Osteoblast (primary cell): ENCODE measurements at regions not wholly inside any gene's neighbourhood (a gene's known extent, or its start where the extent isn't known, plus 50 kb on each side); places are given as distances from the start of the nearest gene placed in this dataset.

Source experiments
- DNase-seq: peaks from one replicate; pipeline ENCODE4 v3.0.0; 2011; ENCODE audit warnings: low spot score, mixed read lengths; ENCODE audit not compliant: insufficient read length; ENCODE audit errors: missing footprints
- H2AFZ ChIP-seq: 2 replicates; pipeline ENCODE4 v1.6.0; 2011; ENCODE audit warnings: mild to moderate bottlenecking, low read length
- H3K27ac ChIP-seq: 2 replicates; pipeline ENCODE4 v1.5.1; 2011; ENCODE audit warnings: mild to moderate bottlenecking, low read depth, low read length, moderate library complexity
- H3K27me3 ChIP-seq: 2 replicates; pipeline ENCODE4 v1.6.0; 2012; ENCODE audit warnings: mild to moderate bottlenecking, control low read depth, inconsistent platforms, low read length, moderate library complexity; ENCODE audit not compliant: insufficient read depth
- H3K36me3 ChIP-seq: 2 replicates; pipeline ENCODE4 v1.5.1; 2011; ENCODE audit warnings: mild to moderate bottlenecking, low read length, control low read depth, moderate library complexity; ENCODE audit not compliant: insufficient read depth
- H3K4me1 ChIP-seq: 2 replicates; pipeline ENCODE4 v1.5.1; 2011; ENCODE audit warnings: mild to moderate bottlenecking, low read length, control low read depth, moderate library complexity; ENCODE audit not compliant: insufficient read depth
- H3K4me2 ChIP-seq: 2 replicates; pipeline ENCODE4 v1.6.0; 2011; ENCODE audit warnings: mild to moderate bottlenecking, low read length; ENCODE audit not compliant: insufficient read depth
- H3K4me3 ChIP-seq: fragments of 200-600 bp; sonication (generic); 3 replicates; pipeline ENCODE4 v1.5.1; 2012; ENCODE audit warnings: mild to moderate bottlenecking, low read length, inconsistent platforms; ENCODE audit not compliant: insufficient read depth
- H3K79me2 ChIP-seq: 2 replicates; pipeline ENCODE4 v1.6.0; 2012; ENCODE audit warnings: mild to moderate bottlenecking, low read length, control low read depth, inconsistent platforms; ENCODE audit not compliant: insufficient read depth
- H3K9me3 ChIP-seq: 2 replicates; pipeline ENCODE4 v1.5.1; 2011; ENCODE audit warnings: low read depth, low read length, control low read depth
- H4K20me1 ChIP-seq: 2 replicates; pipeline ENCODE4 v1.6.0; 2012; ENCODE audit warnings: mild to moderate bottlenecking, low read length, control low read depth; ENCODE audit not compliant: insufficient read depth
- CTCF ChIP-seq: IDR thresholded peaks from 2 replicates; pipeline ENCODE4 v1.5.1; 2011; ENCODE audit warnings: mild to moderate bottlenecking, low read depth, low read length, moderate library complexity; ENCODE audit errors: extremely low read depth

DNA sequence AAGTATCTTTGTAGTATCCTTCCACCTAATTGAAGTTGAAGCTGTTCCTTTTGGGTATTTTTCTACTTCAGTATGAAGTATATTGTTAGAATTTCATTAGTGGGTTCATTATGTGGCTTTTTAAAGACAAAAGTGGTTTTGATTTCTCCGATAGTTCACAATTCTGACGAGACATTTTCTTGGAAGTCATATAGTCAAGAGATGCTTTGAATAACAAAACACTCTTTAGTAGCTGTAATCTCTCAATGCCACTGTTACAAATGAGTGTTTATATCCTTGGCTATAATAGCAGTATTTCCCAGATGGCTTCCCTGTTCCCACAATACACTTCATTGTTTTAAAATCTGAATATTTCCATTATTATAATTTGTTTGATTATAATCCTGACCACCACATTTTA lies 108.7 kb upstream of the F3 start:
- Histone ChIP-seq H4K20me1 (no peaks in the 10 kb centered on the region), H3K79me2 (no peaks in the 10 kb centered on the region), H3K9me3 (no peaks in the 10 kb centered on the region), H3K4me1 (peaks cover 27% of the 10 kb centered on the region), H3K4me2 (no peak overlapping the region), H3K36me3 (no peaks in the 10 kb centered on the region), H3K27ac (no peak overlapping the region), H3K27me3 (peaks cover 7% of the 10 kb centered on the region), H3K4me3 (no peak overlapping the region), H2AFZ (no peak overlapping the region)
- no peak for TF ChIP-seq CTCF
- no peak for DNase-seq

DNA sequence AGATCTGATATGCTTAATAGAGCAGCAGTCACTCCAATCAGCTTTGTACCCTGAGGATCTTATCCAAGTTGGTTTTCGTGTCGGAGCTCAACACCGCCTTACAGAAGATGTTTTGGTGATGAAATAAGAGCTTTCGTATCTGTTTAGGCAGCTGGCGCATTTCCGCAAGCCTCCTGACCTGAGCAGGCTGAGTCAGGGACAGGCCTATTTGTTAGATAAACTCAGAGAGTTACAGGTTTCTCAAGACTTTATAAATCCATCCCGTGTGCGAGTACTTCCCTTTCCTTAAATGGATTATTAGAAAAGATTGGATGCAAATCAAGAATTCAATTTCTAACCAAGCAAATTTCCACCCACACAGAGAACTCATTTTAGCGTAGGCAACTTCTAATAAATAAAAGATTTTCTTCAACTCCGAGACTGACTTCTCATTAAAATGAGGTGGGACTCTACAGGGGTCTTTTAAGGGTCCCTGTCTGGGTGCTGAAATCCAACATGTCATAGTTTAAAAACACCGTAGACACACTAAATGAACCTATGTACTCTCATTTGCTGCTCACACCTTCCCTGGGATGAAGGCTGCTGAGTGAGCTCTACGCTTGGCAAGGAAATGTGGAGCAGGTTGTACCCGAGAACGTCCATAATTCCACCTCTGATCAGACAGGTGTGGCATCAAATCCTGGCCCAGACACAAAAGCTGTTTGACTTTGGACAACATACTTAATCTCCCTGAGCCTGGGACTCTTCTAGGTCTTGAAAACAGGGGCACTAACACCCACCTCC lies 106.9 kb upstream of the F3 start:
- peaks cover 3% of the 10 kb centered on the region for H3K27me3 ChIP-seq
- TF ChIP-seq CTCF = no peak
- H3K4me1 ChIP-seq = peaks cover 19% of the 10 kb centered on the region
- no peaks in the 10 kb centered on the region for H3K36me3 ChIP-seq
- no peaks in the 10 kb centered on the region for H4K20me1 ChIP-seq
- H3K27ac ChIP-seq = peak overlapping the region; percentile 84
- H3K9me3 ChIP-seq = no peaks in the 10 kb centered on the region
- H3K4me2 ChIP-seq = peak overlapping the region; percentile 9
- H2AFZ ChIP-seq = no peak overlapping the region
- no peak overlapping the region for H3K4me3 ChIP-seq
- DNase-seq = no peak
- H3K79me2 ChIP-seq = no peaks in the 10 kb centered on the region

- H3K9me3 ChIP-seq = no peaks in the 10 kb centered on the region
- no peak overlapping the region for H2AFZ ChIP-seq
- DNase-seq = no peak
- H3K4me1 ChIP-seq = peaks cover 18% of the 10 kb centered on the region
- peak overlapping the region; percentile 58 for H3K27ac ChIP-seq
- no peaks in the 10 kb centered on the region for H3K79me2 ChIP-seq
- H3K4me2 ChIP-seq = no peak overlapping the region
- TF ChIP-seq CTCF = no peak
- H3K36me3 ChIP-seq = no peaks in the 10 kb centered on the region
- no peak overlapping the region for H3K4me3 ChIP-seq
- no peaks in the 10 kb centered on the region for H4K20me1 ChIP-seq
- peaks cover 2% of the 10 kb centered on the region for H3K27me3 ChIP-seq
These were observed 105.4 kb upstream of the F3 start for GRCh38 chr1:94646786-94647555.

- TF ChIP-seq CTCF = no peak
- Histone ChIP-seq H3K27me3 (no peaks in the 10 kb centered on the region), H4K20me1 (no peaks in the 10 kb centered on the region), H3K79me2 (no peaks in the 10 kb centered on the region), H3K4me2 (no peak overlapping the region), H3K27ac (peak overlapping the region; percentile 58), H3K36me3 (no peaks in the 10 kb centered on the region), H2AFZ (peak overlapping the region; percentile 24), H3K4me3 (no peak overlapping the region), H3K9me3 (no peaks in the 10 kb centered on the region), H3K4me1 (peaks cover 18% of the 10 kb centered on the region)
- no peak for DNase-seq
These were observed 104.6 kb upstream of the F3 start for GRCh38 chr1:94646141-94646643.
